ENCODE measurements at regions not wholly inside any gene's neighbourhood (a gene's known extent, or its start where the extent isn't known, plus 50 kb on each side); places are given as distances from the start of the nearest gene placed in this dataset.
A peak's percentile ranks its signal among the peaks of the same experiment; 100 is the strongest.

GRCh38 chr9:119596703-119597102 is 227.5 kb upstream of the BRINP1 start:
- DNase-seq: no peak

- no peak for DNase-seq
Observed at GRCh38 chr9:119588874-119589744, 219.9 kb upstream of the BRINP1 start.

DNA sequence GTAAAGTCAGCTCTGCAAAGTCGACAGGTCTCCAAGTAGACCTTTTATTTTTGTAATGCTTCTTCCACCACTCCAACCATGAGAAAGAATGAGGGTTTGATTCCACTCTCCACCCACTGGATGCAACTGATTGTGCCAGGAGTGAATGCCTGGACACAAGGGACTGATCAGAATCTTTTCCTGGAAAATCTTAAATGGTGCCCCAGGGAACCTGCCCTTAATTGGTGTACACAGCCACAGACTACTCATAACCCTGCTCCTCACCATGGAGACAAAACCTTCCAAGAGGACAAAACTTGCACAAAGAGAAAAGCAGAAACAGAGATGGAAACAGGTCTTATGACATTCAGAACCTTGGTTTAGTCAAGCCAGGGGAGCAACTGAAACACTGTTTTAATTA is 208.6 kb upstream of the BRINP1 start:
- no peak for DNase-seq

- DNase-seq: no peak
Observed at GRCh38 chr9:119559986-119560385, 190.8 kb upstream of the BRINP1 start.

DNA sequence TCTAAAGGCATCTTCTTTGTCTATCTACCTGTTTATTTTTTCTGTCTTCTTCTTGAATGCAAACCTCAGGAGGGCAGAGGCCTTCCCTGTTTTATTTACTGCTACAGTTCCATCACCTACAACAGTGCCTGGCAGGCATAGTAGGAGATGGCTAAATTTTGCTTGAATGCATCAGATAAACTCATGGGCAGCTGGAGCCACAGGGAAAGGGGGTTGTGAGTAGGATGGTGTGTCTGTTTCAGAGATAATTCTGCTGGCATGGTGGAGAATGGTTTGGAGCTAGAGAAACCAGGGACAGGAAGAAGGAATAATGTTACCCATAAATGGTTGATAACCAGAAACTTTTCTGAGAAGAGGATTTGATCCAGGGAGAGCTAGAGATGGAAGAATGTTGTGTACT is 189.8 kb upstream of the BRINP1 start:
- no peak for DNase-seq

DNA sequence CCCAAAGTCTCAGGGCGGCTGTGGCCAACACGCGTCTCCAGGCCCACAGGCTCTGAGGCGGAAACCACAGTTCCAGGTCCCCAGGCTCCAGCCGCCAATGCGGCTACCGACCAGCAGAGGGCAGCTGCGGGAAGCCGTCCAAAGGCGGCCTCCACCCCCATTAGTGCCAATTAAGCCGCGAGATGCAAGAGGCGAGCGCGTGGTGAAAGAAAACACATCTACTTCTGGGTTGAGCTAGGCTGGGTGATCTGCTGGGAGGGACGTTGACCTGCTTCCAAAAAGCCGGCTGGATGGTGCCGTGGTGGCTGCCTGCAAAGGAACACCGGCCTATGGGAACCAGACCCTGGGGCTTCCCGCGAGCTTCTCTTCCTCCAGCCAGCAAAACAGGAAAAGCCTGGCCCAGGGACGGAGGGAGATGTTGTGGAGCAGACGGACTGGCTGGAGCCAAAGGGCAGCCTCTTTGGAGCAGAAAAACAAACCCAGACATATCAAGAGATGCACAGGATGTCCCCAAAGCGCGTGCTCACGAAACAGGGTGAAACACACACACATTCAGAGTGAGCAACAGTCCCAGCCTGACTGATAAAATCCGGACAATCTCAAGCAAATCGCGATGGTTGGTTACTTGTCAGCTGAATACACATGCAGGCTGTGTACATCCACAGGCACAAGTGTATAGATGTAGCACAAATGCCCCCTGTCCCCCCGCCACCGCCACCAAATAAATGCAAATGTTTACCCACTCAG is 187.1 kb upstream of the BRINP1 start:
- peak; percentile 70 to 76 for DNase-seq

DNA sequence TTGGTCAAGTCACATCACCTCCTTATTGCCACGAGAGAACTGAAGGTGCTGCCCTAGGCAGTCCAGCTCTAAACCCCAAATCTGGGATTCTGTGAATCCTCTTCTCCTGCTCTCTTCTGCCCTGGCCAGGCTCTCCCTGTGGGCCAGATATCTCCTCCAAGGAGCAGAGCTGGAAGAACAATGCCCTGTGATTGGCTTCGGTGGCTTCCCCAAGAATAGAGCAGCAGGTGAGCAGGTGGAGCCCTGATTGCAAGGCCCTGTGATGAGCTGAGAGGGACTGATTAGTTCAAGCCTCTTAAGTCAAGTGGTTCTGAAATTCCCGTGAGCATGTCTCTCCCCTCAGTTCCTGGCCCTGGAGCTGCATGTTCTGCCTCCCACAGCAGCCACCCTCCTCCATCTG is 175.3 kb upstream of the BRINP1 start:
- DNase-seq: no peak

GRCh38 chr9:119537138-119537537 is 167.9 kb upstream of the BRINP1 start:
- no peak for DNase-seq

DNA sequence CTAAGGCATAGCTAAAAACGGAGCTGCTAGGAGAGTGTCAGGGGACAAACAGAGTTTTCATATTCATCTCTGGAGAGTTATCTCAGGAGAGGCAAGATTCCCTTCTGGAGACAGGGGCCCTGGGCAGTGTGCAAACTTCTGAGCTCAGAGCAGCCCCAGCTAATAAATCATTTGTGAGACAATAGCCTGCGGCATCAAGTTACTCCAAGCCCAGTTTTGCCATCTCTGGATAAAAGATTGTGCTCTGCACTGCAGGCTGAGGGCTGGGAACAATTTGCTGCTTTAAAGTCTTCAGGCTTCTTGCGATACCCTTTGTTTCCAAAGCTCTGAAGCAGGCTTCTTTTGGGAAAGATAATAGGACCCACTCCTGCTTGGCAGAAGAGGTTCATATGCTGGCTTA is 164.3 kb upstream of the BRINP1 start:
- no peak for DNase-seq

DNA sequence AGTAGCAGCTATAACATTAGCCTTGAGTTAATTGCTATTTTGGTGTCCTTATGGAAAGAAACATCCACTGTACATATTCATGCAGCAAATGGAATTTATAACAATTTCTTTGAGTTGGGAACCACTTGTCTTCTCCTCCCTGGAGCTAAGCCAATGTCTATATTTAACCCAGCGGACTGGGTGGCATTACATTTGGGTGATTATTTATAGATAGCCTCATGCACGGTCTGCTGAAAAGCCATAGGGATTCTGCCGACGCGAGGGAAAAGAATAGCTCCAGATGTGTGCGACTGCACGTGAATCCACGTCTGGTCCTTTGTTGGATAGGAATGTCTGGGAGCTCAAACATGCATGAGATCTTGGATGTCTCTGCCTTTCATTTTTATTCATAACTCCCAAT is 157.5 kb upstream of the BRINP1 start:
- DNase-seq: no peak

- DNase-seq: no peak
Observed at GRCh38 chr9:119523508-119523907, 154.3 kb upstream of the BRINP1 start.

GRCh38 chr9:119522381-119522780 is 153.1 kb upstream of the BRINP1 start:
- DNase-seq: no peak

DNA sequence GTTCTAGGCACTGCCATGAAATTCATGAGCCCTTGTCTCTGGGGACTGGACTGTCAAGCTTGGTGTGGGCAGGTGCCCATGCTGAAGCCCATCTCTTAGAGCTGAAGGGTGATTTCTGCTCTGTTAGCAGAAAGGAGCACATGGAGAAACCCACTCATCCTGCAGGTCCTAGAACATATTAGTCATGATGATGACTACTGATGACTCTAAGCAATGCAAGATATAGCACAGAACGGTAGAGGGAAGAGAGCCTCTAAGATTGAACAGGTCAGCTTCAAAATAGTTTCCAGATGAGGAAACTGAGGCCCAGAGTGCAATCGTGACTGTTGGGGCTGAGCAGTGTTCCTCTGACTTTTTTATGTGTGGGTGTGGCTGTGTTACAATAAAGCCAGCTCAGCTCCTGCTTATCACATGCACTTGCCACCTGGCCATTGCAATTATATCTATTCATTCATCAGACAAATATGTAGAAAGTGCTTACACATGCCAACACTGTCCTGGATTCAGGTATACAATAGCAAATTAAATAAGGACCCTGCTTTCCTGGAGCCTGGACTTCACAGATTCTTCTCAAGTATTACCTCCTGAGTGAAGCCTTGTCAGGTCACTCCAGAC is 140.2 kb upstream of the BRINP1 start:
- no peak for DNase-seq

GRCh38 chr9:119501374-119501773 is 132.1 kb upstream of the BRINP1 start:
- no peak for DNase-seq

- DNase-seq: no peak
Observed at GRCh38 chr9:119500072-119500771, 131.0 kb upstream of the BRINP1 start.

DNA sequence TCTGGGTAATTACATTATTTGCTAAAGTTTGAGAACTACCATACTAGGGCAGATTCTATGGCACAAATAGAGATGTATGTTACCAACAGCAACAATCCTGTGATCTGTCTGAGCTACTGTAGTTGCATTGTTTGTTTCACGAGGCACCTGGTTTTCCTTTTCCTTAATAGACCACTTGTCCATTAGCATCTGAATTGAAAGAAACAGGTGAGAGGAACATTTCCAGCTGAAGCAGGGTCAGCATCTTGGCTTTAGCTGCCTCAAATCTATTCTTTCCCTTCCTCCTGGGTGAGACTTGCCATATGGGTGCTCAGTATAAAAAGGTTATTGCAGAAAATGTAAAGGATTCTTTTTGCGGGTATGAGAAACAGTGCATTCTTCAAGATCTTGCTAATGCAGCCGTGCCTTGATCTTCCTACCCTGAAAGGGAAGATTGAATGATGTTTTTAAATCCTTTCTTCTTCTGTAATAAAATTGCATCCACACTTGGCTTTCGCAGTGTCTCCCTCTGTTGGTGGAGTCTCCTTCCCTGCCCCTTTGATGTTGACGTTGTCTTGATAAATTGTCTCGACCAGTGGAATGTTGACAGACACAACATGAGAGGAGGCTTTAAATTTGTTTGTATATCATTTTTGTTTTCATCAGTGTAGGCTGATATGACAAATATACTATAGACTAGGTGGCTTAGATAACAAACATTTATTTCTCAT is 118.0 kb upstream of the BRINP1 start:
- DNase-seq: no peak

- DNase-seq: no peak
Observed at GRCh38 chr9:119483153-119483552, 113.9 kb upstream of the BRINP1 start.

DNA sequence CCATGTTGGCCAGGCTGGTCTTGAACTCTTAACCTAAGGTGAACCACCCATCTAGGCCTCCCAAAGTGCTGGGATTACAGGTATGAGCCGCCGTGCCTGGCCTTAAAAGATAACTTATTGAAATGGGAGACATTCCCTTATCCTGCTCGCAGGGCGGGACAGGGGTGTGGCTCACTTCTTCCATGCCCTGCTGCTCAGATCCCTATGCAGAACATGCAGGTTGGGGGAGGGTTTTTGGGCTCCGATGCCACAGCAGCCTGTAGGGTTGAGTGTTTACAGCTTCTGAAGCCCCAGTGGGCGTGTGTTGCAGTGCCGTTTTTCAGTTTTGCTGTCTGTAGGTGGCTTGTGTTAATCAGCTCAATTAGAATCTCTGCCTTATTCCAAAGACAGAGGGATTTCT is 108.0 kb upstream of the BRINP1 start:
- DNase-seq: no peak

GRCh38 chr9:119458068-119458467 is 88.8 kb upstream of the BRINP1 start:
- no peak for DNase-seq

GRCh38 chr9:119453980-119454379 is 84.7 kb upstream of the BRINP1 start:
- no peak for DNase-seq

DNA sequence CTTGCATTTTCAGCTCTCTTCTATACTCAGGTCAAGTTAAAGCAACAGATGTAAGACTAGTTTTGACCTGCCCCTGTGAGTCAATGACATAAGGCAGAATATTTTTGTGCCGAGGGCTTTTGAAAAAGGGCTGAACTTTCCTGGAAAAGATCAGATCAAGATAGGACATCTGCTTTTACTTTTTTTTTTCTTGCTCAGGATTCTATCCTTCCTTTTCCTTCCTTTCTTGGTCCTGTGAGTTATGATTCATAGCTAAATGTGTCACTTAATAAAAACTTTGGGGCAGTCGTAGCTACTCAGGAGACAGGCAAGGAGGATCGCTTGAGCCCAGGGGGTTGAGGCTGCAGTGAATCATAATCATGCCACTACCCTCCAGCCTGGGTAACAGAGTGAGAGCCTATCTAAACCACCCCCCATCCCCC is 84.3 kb upstream of the BRINP1 start:
- DNase-seq: no peak

- no peak for DNase-seq
Observed at GRCh38 chr9:119451426-119451825, 82.2 kb upstream of the BRINP1 start.

GRCh38 chr9:119443179-119443578 is 73.9 kb upstream of the BRINP1 start:
- no peak for DNase-seq
